ENCODE measurements at regions not wholly inside any gene's neighbourhood (a gene's known extent, or its start where the extent isn't known, plus 50 kb on each side); places are given as distances from the start of the nearest gene placed in this dataset.
"Not testable (repeated sequence)": the region's sequence is repeated elsewhere in the genome, so short reads cannot be mapped to it uniquely, and the experiment has no call there.

- ATAC-seq (no peak), DNase-seq (peak; percentile 4)
Observed at GRCh38 chr14:87049950-87050349, 943.0 kb downstream of the GALC start.

GRCh38 chr14:87046960-87047359 lies 946.0 kb downstream of the GALC start:
- ATAC-seq, result no peak
- no peak for DNase-seq

GRCh38 chr14:87045956-87046355 lies 947.0 kb downstream of the GALC start:
- ATAC-seq (no peak), DNase-seq (no peak)

- ATAC-seq (no peak), DNase-seq (no peak)
Observed at GRCh38 chr14:87045246-87045645, 947.7 kb downstream of the GALC start.

GRCh38 chr14:87044807-87045206 lies 948.2 kb downstream of the GALC start:
- DNase-seq (no peak), ATAC-seq (no peak)

GRCh38 chr14:87043667-87044200 lies 949.2 kb downstream of the GALC start:
- no peak for ATAC-seq

GRCh38 chr14:87042354-87042753 lies 950.6 kb downstream of the GALC start:
- no peak for ATAC-seq
- no peak for DNase-seq

More at GRCh38 chr14:87043667-87044200, 949.2 kb downstream of the GALC start:
- DNase-seq, result no peak

GRCh38 chr14:87041290-87042020 lies 951.5 kb downstream of the GALC start:
- no peak for ATAC-seq
- DNase-seq, result no peak

- no peak for DNase-seq
- ATAC-seq, result no peak
Observed at GRCh38 chr14:87034680-87035079, 958.3 kb downstream of the GALC start.

GRCh38 chr14:87030197-87030596 lies 962.8 kb downstream of the GALC start:
- no peak for DNase-seq

GRCh38 chr14:87020106-87020505 lies 972.9 kb downstream of the GALC start:
- ATAC-seq, DNase-seq: not testable (repeated sequence)

More at GRCh38 chr14:87030197-87030596, 962.8 kb downstream of the GALC start:
- no peak for ATAC-seq

GRCh38 chr14:87018294-87018693 lies 974.7 kb downstream of the GALC start:
- DNase-seq, result no peak
- ATAC-seq, result no peak

- ATAC-seq, result no peak
- no peak for DNase-seq
Observed at GRCh38 chr14:87017335-87017734, 975.6 kb downstream of the GALC start.

GRCh38 chr14:87014856-87015255 lies 978.1 kb downstream of the GALC start:
- DNase-seq (no peak), ATAC-seq (no peak)

- ATAC-seq (no peak), DNase-seq (no peak)
Observed at GRCh38 chr14:87013583-87013982, 979.4 kb downstream of the GALC start.

- DNase-seq (no peak), ATAC-seq (no peak)
Observed at GRCh38 chr14:87008965-87009364, 984.0 kb downstream of the GALC start.

- no peak for ATAC-seq
- no peak for DNase-seq
Observed at GRCh38 chr14:87005280-87005679, 987.7 kb downstream of the GALC start.

GRCh38 chr14:87002776-87003175 lies 990.2 kb downstream of the GALC start:
- ATAC-seq (no peak), DNase-seq (no peak)

- ATAC-seq (no peak), DNase-seq (no peak)
Observed at GRCh38 chr14:87001333-87001732, 991.6 kb downstream of the GALC start.

GRCh38 chr14:87000081-87000480 lies 992.9 kb downstream of the GALC start:
- DNase-seq (no peak), ATAC-seq (no peak)

- DNase-seq (no peak), ATAC-seq (no peak)
Observed at GRCh38 chr14:86999036-86999435, 993.9 kb downstream of the GALC start.

GRCh38 chr14:86997271-86997670 lies 995.7 kb downstream of the GALC start:
- no peak for ATAC-seq
- DNase-seq, result no peak

GRCh38 chr14:86990396-86990795 lies 1002.6 kb downstream of the GALC start:
- DNase-seq (no peak), ATAC-seq (no peak)

- no peak for DNase-seq
- ATAC-seq, result no peak
Observed at GRCh38 chr14:86989285-86989684, 1003.7 kb downstream of the GALC start.

All from stimulated activated naive CD8-positive, alpha-beta T cell treated with anti-CD3 and anti-CD28 coated beads, Interleukin-15, Interleukin-2, amounts not matched to agents 100 U/mL and 50 U/mL, for 24 hours (primary cell).